ENCODE measurements at regions not wholly inside any gene's neighbourhood (a gene's known extent, or its start where the extent isn't known, plus 50 kb on each side); places are given as distances from the start of the nearest gene placed in this dataset.
"Not testable (repeated sequence)": the region's sequence is repeated elsewhere in the genome, so short reads cannot be mapped to it uniquely, and the experiment has no call there.

GRCh38 chr16:29578898-29579297 is 72.7 kb upstream of the NPIPB12 start:
- not testable (repeated sequence) for H3K4me1 ChIP-seq (ENCODE audit: control insufficient read depth, insufficient read depth, low read length); H3K27me3 ChIP-seq (ENCODE audit: control insufficient read depth, insufficient read depth, low read length); H3K9ac ChIP-seq (ENCODE audit: low read depth, low read length); H3K4me3 ChIP-seq (ENCODE audit: low read length); H3K4me2 ChIP-seq (ENCODE audit: low read length); H3K36me3 ChIP-seq (ENCODE audit: insufficient read depth, low read length); H3K9me3 ChIP-seq (replicated peaks; ENCODE audit: low read length)

- not testable (repeated sequence) for H3K4me1 ChIP-seq (ENCODE audit: control insufficient read depth, insufficient read depth, low read length); H3K9ac ChIP-seq (ENCODE audit: low read depth, low read length); H3K4me2 ChIP-seq (ENCODE audit: low read length); H3K27me3 ChIP-seq (ENCODE audit: control insufficient read depth, insufficient read depth, low read length); H3K4me3 ChIP-seq (ENCODE audit: low read length); H3K36me3 ChIP-seq (ENCODE audit: insufficient read depth, low read length); H3K9me3 ChIP-seq (replicated peaks; ENCODE audit: low read length)
Measured at GRCh38 chr16:29581764-29582163, 75.6 kb upstream of the NPIPB12 start.

DNA sequence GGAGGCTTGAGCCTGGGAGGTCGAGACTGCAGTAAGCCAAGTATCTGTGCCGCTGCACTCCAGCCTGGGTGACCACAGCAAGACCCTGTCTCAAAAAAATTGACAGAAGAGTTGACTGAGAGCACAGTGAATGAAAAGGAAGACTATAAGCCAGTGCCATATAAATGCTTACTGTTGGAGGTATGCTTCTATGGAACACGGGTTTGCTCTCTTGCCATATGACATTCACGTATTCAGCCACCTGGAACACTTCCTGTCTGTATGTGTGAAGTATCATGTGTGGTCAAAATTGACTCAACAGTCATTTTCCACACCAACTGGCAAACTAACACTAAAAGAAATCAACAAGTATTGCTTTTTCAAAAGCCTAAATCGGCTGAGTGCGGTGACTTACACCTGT is 71.1 kb upstream of the SPN start:
- H3K4me1 ChIP-seq (ENCODE audit: control insufficient read depth, insufficient read depth, low read length); H3K9ac ChIP-seq (ENCODE audit: low read depth, low read length); H3K4me3 ChIP-seq (ENCODE audit: low read length); H3K9me3 ChIP-seq (replicated peaks; ENCODE audit: low read length); H3K27me3 ChIP-seq (ENCODE audit: control insufficient read depth, insufficient read depth, low read length); H3K36me3 ChIP-seq (ENCODE audit: insufficient read depth, low read length); H3K4me2 ChIP-seq (ENCODE audit: low read length): not testable (repeated sequence)

DNA sequence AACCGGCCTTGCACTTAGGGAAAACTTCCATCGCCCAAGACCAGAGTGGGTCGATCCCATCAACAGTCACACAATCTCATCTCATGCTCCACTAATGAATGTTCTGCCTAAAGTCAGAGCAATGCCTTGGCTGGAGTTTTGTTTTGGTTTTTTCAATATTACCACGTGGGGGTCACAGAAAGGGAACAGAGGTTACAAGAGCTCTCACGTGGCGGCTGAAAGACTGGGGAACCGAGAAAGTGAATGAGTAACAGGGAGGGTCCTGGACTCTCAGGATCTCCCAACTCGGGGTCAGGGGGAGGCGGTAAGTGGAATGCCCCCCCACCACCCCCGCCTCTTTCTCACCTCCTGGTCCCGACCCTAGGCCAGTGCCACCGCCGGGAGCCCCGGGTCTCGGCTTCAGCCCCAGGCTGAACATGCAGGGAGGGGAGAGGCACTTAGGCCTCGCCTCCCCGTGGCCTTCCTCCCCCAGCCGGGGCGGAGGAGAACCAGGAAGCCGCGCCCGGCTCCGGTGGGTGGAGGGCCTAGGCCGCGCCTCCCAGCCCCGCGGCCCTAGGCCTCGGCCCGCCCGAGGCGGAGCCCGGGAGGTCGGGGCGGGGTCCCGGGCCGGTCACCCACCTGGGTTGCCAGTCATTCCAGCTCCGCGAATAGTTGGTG is 68.7 kb upstream of the SPN start:
- peak overlapping the region; percentile 83 for H3K4me3 ChIP-seq (ENCODE audit: low read length)
- peak overlapping the region; percentile 90 for H3K9ac ChIP-seq (ENCODE audit: low read depth, low read length)
- H3K9me3 ChIP-seq (replicated peaks; ENCODE audit: low read length); H3K4me1 ChIP-seq (ENCODE audit: control insufficient read depth, insufficient read depth, low read length); H3K27me3 ChIP-seq (ENCODE audit: control insufficient read depth, insufficient read depth, low read length); H3K36me3 ChIP-seq (ENCODE audit: insufficient read depth, low read length): not testable (repeated sequence)
- H3K4me2 ChIP-seq (ENCODE audit: low read length) = peak overlapping the region; percentile 99

GRCh38 chr16:29594926-29595838 is 67.9 kb upstream of the SPN start:
- H3K27me3 ChIP-seq (ENCODE audit: control insufficient read depth, insufficient read depth, low read length); H3K9me3 ChIP-seq (replicated peaks; ENCODE audit: low read length); H3K4me1 ChIP-seq (ENCODE audit: control insufficient read depth, insufficient read depth, low read length); H3K36me3 ChIP-seq (ENCODE audit: insufficient read depth, low read length): not testable (repeated sequence)
- Histone ChIP-seq H3K9ac (ENCODE audit: low read depth, low read length) (peak overlapping the region; percentile 90), H3K4me3 (ENCODE audit: low read length) (peak overlapping the region; percentile 83), H3K4me2 (ENCODE audit: low read length) (peak overlapping the region; percentile 99)

DNA sequence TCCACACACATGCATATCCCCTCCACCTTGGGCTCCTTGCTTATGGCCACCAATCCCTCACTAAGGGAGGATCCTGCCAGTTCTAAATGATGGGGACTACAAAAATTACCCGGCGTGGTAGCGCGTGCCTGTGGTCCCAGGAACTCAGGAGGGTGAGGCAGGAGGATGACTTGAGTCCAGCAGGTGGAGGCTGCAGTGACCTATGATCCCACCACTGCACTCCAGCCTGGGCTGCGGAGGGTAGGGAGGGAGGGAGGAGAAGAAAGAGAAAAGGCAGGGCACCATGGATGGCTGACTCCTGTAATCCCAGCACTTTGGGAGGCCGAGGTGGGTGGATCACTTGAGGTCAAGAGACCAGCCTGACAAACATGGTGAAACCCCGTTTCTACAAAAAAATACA is 66.0 kb upstream of the SPN start:
- not testable (repeated sequence) for H3K36me3 ChIP-seq (ENCODE audit: insufficient read depth, low read length); H3K27me3 ChIP-seq (ENCODE audit: control insufficient read depth, insufficient read depth, low read length); H3K9ac ChIP-seq (ENCODE audit: low read depth, low read length); H3K9me3 ChIP-seq (replicated peaks; ENCODE audit: low read length); H3K4me2 ChIP-seq (ENCODE audit: low read length); H3K4me3 ChIP-seq (ENCODE audit: low read length)
- H3K4me1 ChIP-seq (ENCODE audit: control insufficient read depth, insufficient read depth, low read length) = peaks cover 11% of the 10 kb centered on the region

- H3K4me1 ChIP-seq (ENCODE audit: control insufficient read depth, insufficient read depth, low read length) = peaks cover 35% of the 10 kb centered on the region
- H3K27me3 ChIP-seq (ENCODE audit: control insufficient read depth, insufficient read depth, low read length); H3K9ac ChIP-seq (ENCODE audit: low read depth, low read length); H3K4me3 ChIP-seq (ENCODE audit: low read length); H3K36me3 ChIP-seq (ENCODE audit: insufficient read depth, low read length); H3K4me2 ChIP-seq (ENCODE audit: low read length); H3K9me3 ChIP-seq (replicated peaks; ENCODE audit: low read length): not testable (repeated sequence)
Measured at GRCh38 chr16:29600111-29601000, 62.7 kb upstream of the SPN start.

- H3K27me3 ChIP-seq (ENCODE audit: control insufficient read depth, insufficient read depth, low read length); H3K9me3 ChIP-seq (replicated peaks; ENCODE audit: low read length); H3K9ac ChIP-seq (ENCODE audit: low read depth, low read length); H3K36me3 ChIP-seq (ENCODE audit: insufficient read depth, low read length); H3K4me3 ChIP-seq (ENCODE audit: low read length): not testable (repeated sequence)
- peak overlapping the region; percentile 27 for H3K4me2 ChIP-seq (ENCODE audit: low read length)
- peaks cover 39% of the 10 kb centered on the region for H3K4me1 ChIP-seq (ENCODE audit: control insufficient read depth, insufficient read depth, low read length)
Measured at GRCh38 chr16:29602247-29602625, 60.8 kb upstream of the SPN start.

GRCh38 chr16:29602683-29603088 is 60.4 kb upstream of the SPN start:
- H3K9me3 ChIP-seq (replicated peaks; ENCODE audit: low read length); H3K4me3 ChIP-seq (ENCODE audit: low read length); H3K4me2 ChIP-seq (ENCODE audit: low read length); H3K36me3 ChIP-seq (ENCODE audit: insufficient read depth, low read length); H3K27me3 ChIP-seq (ENCODE audit: control insufficient read depth, insufficient read depth, low read length); H3K9ac ChIP-seq (ENCODE audit: low read depth, low read length): not testable (repeated sequence)
- H3K4me1 ChIP-seq (ENCODE audit: control insufficient read depth, insufficient read depth, low read length) = peaks cover 39% of the 10 kb centered on the region

DNA sequence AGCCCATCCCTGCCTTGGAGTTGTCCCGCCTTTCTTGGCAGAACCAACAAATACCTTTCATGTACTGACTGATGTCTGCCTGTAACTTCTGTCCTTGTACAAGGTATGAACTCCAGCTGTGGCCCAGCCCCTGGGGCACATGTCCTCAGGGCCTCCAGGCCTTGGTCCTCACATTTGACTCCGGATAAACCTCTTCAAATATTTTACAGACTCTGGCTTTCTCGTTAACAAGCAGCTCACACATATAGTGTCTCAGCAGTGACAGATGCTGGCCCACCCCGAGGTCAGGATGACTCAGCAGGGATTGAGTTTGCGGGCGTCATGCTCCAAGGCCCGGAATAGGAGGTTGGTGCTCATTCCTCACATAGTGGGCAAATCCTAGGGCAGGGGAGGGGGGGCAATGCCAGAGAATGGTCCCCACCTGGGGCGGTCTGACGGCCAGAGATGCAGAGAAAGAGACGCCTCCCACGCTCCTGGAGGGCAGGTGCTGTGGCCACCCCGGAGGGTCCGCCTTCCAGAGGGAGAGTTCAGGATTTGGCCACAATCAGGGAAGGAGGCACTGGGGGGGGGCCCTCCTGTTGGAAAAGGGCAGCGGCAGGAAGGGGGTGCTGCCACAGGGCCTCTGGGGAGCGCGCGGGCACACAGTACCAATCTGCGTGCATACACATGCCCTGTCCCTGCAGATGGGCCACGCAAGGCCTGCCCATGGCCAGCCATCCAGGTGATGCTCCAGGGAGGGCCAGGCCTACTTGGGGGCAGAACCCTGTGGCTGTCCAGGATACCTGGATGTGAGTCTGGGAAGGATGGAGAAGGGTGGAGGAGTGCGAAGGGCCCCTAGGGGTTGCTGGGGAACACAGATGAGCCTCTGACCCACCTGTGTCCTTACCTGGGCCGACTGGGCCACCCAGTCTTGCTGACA is 58.2 kb upstream of the SPN start:
- H3K9ac ChIP-seq (ENCODE audit: low read depth, low read length); H3K36me3 ChIP-seq (ENCODE audit: insufficient read depth, low read length); H3K27me3 ChIP-seq (ENCODE audit: control insufficient read depth, insufficient read depth, low read length); H3K9me3 ChIP-seq (replicated peaks; ENCODE audit: low read length); H3K4me3 ChIP-seq (ENCODE audit: low read length): not testable (repeated sequence)
- Histone ChIP-seq H3K4me2 (ENCODE audit: low read length) (peak overlapping the region; percentile 51), H3K4me1 (ENCODE audit: control insufficient read depth, insufficient read depth, low read length) (peaks cover 39% of the 10 kb centered on the region)

All from skeletal muscle satellite cell (primary cell).